DMS153 (cell line): ENCODE measurements at regions not wholly inside any gene's neighbourhood (a gene's known extent, or its start where the extent isn't known, plus 50 kb on each side); places are given as distances from the start of the nearest gene placed in this dataset.
"Not testable (repeated sequence)": the region's sequence is repeated elsewhere in the genome, so short reads cannot be mapped to it uniquely, and the experiment has no call there.

Source experiments
- DNase-seq: peaks from one replicate; lab custom pipeline; 2025; lab: John Stamatoyannopoulos, UW

DNA sequence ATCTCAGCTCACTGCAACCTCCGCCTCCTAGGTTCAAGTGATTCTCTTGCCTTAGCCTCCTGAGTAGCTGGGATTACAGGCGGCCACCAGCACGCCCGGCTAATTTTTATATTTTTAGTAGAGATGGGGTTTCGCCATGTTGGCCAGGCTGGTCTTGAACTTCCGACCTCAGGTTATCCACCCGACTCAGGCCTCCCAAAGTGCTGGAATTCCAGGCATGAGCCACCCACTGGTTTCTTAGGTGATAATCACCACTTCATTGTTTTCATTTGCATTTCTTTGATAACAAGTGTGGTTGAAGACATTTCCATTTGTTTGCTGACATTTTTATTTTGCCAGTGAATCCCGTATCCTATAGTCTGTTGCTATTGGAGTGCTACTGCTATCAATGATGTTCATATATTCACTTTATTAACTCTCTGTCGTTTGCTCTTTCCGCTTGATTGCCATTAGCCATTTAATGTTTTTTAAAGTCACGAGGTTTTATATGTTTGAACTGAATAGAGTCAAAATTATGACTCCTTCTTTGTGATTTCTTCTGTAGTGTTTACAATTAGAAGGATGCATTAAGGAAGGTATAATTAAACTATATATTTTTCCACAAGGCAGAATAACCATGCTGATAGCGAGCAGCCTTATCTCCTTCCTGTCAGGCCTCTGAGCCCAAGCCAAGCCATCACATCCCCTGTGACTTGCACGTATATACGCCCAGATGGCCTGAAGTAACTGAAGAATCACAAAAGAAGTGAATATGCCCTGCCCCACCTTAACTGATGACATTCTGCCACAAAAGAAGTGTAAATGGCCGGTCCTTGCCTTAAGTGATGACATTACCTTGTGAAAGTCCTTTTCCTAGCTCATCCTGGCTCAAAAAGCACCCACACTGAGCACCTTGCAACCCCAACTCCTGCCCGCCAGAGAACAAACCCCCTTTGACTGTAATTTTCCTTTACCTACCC lies 87.3 kb upstream of the DAPK1 start:
- DNase-seq: not testable (repeated sequence)

DNA sequence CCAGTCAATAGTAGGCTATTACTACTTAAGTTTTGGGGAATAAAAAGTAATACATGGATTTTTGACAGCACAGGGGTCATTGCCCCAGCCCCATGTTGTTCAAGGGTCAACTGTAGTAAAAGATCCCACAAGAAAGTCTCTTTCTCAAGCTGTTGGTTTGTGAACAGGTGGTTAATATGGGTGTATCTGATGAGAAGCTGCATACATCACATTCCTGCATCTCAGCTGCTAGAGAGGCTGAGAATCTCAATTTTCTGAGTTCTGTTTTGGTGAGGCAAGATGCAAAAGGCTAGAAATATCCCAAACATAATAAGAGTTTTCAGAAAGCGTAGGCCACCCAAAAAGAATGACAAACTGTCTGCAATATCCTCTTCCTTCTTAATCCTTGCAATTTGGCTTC lies 76.8 kb upstream of the DAPK1 start:
- DNase-seq: no peak

DNA sequence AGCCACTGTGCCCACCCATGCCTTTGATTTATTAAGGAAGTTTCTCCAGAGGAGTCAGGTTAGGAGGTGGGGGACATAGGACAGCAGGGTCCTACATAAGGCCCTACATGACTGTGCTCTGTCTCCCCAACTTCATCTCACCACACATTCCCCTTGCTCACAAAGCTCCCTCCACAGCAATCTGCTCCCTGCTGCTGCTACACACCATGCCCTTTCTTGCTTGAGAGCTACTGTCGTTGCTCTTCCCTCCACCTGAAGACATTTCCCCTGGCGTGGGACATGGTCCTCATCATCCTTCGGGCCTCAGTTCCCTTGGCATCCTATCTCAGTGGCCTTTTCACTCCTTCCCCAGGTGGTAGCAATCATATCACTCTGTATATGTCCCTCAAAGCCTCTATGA lies 75.9 kb upstream of the DAPK1 start:
- no peak for DNase-seq

DNA sequence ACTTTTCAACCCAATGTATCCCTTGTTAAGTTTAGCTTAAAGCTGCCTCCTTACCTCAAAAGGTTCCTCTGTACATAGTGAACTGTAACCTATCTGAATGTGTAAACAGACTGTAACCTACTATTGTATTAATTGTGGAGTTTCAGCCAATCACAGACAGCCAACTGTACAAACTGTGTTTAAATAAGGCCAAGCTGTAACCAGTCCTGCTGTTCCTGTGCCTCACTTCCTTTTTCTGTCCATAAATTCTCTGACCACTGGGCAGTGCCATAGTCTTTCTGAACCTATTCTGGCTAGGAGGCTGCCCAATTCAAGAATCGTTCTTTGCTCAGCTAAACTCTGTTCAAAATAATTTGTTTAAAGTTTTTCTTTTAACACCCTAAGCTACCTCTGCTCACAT lies 74.7 kb upstream of the DAPK1 start:
- no peak for DNase-seq

DNA sequence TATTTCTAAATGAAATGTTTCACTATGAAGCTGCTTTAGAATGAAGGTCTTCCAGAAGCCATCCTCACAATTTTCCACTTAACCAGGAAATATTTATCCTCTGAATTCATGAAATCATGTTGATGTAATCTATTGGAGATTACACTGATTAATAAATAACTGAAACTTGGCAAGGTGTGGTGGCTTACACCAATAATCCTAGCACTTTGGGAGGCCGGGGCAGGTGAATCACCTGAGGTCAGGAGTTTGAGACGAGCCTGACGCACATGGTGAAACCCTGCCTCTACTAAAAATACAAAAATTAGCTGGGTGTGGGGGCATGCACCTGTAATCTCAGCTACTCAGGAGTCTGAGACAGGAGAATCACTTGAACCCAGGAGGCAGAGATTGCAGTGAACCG lies 73.8 kb upstream of the DAPK1 start:
- DNase-seq: not testable (repeated sequence)

DNA sequence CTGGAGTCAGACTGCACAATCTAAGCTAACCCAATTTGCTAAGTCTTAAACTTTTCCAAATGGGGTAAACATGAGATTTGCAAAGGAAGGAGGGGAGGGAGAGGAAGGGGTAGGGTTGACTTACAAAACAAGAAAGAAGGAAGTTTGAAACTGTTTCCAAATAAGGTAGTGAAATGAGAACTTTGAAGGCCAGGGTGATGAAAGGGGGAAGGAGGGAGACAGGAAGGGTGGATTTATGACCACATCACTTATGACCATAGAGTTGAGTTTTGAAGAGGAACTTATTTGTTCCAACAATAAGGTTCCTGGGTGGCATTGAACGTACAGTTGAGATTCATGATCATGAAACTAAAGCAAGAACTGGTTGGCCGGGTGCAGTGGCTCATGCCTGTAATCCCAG lies 72.5 kb upstream of the DAPK1 start:
- DNase-seq: no peak

DNA sequence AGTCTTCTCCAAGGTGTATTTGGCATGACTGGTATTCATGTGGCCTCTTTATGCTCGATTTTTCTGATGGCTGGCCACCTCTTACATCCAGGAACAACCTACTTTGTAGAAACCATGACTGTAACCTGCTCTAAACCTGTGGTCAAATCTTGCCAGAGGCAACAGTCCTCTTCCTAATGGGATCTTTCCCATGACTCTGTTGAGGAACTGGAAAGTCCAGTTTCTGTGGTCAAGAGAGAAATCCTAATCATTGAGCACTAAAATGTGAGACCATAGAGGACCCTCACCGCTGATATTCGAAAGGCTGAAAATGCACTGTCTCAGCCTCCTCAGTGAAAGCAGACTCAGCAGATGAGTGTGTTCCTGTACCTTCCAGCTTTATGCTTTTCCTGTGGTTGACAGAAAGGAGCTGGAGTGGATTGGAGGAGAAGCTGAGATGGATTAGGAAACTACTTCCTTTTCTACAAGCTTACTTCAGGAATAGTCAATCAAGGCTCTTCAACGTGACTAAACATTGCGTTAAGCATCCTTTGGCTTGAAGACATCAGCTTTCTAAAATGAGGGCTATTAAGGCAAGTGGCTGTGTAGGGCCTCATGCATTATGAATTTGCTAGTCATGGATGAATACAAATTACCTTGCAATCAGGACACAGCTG lies 69.7 kb upstream of the DAPK1 start:
- DNase-seq: no peak

DNA sequence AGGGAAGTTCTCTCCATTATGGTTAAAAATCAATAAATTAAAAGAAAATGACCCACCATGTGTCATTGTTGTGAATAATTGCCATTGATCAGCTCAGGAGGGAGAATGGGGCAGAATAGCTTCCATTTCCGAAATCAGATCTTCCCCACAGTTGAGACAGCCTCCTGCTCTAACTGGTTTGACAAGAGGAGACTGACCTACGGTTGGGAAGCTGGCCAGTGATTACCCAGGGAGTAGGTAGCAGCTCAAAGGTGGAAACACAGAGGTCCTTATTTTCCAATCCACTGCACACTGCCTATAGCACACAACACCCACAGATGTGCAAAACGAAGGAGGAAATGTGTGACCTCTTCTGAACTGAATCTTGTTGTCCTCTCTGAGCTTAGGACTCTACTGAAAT lies 69.0 kb upstream of the DAPK1 start:
- no peak for DNase-seq

DNA sequence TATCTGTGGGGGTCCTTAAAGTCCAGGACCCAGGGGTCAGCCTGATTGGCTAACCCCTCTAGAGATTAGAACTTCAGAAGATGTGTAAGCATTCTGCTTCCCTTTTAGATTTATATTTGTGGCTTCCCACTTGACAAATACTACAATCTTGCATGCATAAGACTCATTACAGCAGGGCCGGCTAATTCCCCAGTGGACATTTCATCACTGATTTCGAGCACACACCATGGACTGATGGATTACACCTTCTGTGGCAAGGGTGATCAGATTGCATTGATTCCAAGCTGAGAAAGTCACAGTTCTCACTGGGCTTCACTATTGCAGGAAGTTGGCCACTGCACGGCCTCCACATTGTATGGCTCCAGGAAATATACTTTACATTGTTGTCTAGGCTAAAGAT lies 65.8 kb upstream of the DAPK1 start:
- DNase-seq: no peak

DNA sequence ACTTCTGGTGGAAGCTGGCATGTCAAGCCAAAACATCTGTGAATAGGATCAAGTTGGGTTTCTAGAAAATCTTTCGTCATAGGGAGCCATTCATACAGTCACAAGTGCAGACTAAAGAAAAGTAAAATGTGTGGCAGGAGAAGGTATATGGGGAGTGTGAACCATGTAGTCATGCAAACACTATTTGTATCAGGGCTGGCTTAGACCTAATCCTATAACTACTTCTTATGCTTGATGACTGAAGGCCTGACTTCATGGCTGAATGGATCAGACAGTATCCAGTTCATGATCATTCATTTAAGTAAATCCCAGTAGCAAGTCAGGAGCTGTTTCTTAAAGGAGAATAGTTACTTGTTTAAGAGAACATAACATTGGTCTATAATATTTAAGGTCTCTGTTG lies 63.8 kb upstream of the DAPK1 start:
- no peak for DNase-seq

DNA sequence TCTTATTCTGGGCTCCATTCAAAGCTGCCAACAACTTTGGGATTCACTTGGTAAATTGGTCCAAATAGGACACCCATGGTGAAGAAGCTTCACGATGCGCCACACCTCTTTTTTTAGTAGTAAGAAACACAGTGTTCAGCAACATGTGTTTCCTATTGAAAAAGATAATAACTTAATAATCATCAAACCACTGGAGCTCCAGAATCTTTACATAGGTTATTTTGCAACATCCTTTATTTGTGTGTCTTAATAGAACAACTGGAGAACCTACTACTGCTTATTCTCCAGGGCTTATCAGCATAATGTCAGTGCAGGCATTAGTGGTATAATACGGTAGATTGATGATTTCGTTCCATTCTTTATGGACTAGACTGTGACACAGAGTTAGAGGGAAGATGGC lies 63.3 kb upstream of the DAPK1 start:
- no peak for DNase-seq

DNA sequence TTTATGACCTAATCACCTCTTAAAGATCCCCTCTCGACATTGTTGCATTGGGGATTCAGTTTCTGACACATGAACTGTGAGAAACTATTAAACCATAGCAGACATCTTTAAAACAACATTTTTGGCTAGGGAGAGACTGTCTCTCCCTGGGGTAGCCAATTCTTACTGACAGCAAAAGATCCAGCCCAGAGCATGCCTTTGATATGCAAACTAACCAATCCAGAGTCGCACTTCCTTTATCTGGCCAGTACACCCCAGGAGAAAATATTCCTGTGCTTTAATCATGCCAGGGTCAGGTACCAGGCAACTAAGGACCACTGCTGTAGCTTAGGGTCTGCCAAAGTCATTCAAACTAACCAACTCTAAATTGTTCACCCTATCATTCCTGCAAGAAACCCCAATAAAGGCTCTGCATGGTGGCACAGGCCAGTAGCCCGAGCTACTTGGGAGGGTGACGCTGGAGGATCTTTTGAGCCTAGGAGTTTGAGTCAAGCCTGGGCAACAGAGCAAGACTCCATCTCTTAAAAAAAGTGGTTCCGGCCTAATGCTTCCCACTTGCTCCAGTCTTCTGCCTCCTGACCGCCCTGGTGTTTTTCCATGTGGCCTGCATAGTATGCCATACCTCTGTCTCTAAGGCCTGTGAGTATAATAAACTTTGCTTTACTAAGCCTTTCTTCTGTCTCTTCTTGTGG lies 62.3 kb upstream of the DAPK1 start:
- DNase-seq: no peak

DNA sequence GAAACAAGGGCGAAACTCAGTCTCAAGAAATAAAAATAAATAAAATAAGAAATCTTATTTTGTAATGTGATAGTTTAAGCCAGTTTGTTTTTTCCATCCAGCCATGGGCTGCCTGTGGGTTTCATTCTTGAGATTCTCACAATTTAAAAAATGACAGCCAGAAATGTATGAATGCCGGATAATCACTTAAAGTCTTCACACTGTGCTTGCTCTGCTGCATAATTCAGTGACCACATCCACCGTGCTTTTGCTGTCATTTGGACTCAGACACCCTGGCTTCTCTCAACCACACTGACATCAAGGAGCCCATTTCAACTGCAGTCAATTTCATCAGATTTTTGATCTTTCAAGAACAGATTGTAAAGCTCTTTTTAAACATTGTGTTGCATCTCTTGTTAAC lies 61.0 kb upstream of the DAPK1 start:
- DNase-seq: no peak

DNA sequence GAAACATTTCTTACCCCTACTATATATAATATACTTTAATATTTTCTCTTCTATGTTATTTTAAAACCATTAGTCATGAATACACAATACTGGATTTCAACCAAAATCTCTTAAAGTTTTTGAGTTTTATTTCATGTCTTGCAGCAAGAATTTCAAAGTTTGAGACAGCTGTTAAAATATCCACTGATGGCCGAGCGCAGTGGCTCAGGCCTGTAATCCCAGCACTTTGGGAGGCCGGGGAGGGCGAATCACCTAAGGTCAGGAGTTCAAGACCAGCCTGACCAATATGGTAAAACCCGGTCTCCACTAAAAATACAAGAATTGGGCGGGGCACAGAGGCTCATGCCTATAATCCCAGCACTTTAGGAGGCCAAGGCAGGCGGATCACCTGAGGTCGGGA lies 59.7 kb upstream of the DAPK1 start:
- no peak for DNase-seq

DNA sequence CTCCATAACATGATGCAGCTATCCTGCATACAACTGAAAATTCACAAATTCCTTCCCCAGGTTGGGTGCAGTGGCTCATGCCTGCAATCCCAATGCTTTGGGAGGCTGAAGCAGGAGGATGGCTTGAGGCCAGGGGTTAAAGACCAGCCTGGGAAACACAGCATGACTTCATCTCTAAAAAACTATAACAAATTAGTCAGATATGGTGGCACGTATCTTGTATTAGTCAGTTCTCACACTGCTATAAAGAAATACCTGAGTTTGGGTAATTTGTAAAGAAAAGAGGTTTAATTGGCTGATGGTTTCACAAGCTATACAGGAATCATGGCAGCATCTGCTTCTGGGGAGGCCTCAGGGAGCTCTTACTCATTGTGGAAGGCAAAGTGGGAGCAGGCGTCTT lies 56.4 kb upstream of the DAPK1 start:
- DNase-seq: no peak

DNA sequence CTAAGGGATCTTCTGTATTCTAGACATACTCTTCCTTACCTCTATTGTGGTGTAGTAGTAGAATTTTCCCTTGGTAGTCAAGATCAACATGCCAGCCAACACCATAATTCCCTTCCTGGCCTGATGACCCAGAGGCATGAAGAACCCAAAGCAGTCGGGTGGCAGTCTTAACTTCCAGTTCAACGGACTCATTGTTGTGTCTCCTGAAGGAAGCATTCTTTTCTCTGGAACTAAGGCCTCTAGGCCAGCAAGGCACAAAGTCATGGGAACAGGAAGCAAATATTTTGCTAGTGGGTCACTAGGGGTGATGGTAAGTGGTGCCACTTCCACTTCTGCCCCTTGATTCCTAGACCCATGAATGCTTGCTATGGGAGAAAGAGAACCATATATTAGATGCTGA lies 55.2 kb upstream of the DAPK1 start:
- DNase-seq: no peak

DNA sequence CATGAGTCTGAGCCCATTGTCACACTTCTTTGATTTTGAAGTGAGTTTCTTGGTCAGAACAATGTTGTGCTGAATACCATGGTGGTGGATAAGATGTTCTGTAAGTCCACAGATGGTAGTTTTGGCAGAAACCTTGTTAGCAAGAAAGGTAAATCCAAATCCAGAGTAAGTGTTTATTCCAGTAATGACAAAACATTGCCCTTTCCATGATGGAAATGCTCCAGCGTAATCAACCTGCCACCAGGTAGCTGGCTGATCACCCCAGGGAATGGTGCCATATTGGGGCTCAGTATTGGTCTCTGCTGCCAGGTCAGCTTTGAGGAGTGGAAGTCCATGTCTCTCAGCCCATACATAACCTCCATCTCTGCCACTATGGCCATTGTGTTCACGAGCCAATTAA lies 54.7 kb upstream of the DAPK1 start:
- no peak for DNase-seq

DNA sequence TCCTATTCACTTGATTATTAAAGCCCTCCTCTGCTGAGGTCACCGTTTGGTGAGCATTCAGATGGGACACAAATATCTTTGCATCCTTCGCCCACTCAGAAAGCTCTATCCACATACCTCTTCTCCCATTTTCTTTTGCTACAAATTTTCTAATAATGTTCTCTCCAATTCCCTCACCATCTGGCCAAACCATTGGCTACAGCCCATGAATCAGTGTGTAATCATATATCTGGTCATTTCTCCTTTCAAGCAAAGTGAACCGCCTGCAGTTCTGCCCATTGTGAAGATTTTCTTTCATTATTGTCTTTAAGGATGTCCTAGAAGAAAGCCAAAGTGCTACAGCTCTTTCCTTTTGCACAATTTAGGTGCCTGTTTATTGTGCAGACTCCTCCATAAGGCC lies 54.2 kb upstream of the DAPK1 start:
- DNase-seq: no peak

DNA sequence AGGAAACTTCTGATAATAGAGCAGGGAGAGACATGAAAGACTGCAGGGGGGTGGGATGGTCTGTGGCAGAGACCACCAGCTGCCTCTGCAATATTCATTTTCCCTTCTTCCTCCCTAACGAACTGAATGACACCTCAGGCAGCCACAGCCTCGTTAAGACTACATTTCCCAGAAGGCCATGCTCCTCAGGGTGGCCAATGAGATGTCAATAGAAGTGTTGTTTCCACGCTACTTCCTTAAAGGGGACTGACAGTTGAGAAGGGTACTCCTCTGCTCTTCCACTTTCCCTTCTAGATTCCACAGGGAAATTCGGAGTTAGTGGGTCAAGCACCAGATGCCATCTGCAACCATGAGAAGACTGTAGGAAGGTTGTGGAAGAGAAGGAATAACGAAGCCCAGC lies 52.0 kb upstream of the DAPK1 start:
- DNase-seq: peak; percentile 30

DNA sequence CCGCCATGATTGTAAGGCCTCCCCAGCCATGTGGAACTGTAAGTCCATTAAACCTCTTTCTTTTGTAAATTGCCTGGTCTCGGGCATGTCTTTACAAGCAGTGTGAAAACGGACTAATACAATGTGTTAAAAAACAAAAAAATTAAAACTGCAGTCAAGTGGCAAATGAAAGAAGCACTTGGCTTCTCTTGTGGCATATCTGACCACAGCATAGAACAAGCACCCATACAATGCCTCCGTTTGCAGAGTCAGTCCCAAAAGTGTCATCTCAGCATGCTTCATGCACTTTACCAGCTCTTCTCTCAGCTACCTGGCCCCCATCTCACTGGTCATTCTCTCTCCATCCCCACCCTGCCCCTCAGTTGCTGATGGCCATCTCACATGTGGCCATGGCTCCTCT lies 51.1 kb upstream of the DAPK1 start:
- no peak for DNase-seq

DNA sequence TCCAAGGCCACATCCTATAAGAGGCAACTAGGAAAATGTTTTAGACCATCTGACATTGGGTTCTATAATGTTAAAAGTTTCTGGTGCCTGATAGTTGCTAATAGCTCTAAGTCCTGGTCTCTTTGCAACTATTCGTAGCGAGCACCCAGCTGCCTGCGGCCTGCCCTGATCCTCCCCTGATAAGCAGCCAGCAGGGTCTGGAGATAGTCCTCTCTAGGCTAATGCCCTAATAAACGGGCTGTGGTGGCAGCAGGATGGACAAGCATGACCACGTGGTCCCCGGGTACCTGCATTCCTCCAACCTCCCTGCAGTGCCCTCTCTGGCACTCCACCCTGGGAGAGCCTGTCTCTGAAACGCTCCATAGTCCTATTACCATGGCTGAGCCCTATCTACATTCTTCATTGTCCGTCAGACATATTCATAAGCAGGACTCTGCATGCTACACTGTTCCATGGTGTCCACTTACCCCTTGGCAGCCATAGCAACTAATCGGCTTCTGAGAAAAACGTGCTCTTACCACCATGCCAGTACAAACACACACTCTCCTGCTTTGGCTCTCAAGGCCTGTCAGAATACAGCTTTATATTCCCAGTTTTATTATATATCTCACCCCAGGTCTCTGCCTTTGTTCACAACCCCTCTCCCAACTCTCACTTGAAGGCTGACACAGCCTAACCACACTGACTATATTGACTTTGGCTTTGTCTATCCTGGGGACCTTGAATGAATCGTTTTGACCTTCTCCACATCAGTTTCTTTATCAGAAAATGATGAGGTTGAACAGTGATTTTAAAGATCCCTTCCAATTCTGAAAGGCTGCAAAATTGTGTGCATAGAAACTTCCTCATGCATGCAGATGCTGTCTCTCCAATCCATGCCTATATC lies 49.9 kb upstream of the DAPK1 start:
- peak; percentile 21 for DNase-seq
